NOMO-1 treated with dmso at 0.1 percent for 144 hours (cell line): ENCODE measurements at regions not wholly inside any gene's neighbourhood (a gene's known extent, or its start where the extent isn't known, plus 50 kb on each side); places are given as distances from the start of the nearest gene placed in this dataset.

Source experiments
- DNase-seq: peaks from one replicate; lab custom pipeline; 2025; ENCODE audit not compliant: unreplicated experiment; lab: John Stamatoyannopoulos, UW

DNA sequence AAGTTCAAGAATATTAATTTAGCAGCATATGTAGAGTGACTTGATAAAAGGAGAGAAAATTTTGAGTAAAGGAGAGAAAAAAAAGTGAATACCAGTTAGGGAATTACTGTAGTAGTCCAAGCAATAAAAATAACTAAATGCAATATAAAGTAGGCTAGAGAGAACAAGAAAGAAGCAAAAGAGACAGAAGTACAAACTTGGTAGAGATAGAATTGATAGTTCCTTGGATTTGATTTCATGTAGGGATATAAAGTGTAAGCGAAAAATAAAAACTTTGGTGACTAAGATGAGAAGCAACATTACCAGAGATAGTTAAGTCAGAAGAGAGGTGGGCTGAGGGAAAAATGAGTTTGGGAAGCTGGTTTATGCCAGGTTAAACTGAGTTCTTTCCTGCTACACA, 252.4 kb downstream of the SEC23A start:
- DNase-seq, result no peak

DNA sequence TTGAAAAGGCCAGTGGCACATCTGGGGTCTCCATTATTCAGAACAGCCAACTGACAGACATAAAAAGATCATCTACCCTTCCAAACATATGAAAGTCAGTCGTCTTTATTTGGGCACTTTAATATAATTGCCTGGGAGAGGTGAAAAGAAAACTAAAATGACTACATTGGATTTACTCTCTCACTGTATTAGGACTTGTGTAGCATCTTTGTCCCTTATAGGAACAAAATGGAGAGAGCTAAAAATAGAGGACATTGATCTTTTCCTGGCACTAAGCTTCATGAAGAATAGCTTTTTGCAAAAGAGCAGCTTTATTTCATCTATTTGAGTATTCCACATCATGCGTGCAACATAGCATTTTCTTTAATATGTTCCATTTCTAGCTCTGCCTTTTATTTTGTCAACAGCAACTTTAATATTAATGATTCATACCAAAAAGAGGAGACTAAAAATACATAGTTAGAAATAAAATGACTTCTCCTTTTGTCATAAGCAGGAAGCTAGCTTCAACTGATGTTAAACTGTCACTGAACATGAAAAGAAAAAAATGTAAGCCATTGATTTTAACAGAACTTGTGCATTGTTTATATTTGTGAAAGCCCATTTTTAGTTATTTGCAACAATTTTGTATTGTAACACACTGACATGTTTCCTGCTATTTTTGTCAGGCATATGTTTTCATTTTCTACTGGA, 254.6 kb downstream of the SEC23A start:
- no peak for DNase-seq

DNA sequence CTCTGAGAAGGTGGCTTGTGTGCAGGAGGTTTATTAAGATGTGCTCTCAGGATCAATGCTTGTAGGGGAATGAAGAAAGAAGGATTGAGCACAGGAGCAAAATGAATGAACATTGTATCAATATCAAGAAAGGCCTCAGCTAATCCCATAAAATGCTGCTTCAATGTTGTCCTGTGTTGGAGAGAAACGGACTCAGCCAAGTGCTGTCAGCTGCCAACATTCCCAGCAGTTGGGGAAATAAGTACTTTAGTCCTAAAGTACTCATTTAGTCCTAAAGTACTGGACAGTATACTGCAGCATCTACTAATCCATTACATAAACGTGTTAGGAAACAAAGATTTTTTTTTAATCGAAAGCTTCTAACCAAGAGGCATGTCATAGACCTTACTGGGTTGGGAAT, 255.9 kb downstream of the SEC23A start:
- no peak for DNase-seq

DNA sequence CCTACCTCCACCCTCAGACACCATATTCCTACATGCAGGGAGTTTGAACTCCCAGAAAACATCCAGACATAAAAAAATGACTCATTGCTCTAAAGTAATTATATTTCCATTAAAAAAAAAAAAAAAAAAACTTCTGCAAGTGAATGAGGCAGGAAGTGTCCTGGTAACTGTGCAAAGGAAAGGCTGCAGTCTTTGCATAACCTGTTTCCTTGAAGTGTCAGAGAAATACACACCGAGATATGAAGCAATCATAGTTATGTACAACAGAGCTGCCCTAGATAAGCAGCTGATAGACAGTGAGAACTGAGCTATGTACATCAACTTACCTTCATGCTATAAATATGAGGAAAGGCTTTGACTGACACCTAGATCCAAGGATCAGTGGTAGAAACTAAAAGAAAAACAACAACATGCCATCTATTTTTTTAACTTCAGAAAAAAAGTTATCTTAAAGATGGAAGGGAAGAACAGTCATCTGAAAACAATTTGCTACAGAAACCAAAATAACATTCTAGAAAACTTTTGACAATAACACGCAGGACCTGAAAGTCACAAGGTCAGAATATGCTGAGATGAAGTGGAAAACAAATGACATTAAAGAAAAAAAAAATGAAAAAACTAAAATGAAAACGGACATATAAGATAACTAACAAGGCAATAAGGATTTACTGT, 263.2 kb downstream of the SEC23A start:
- DNase-seq, result no peak

DNA sequence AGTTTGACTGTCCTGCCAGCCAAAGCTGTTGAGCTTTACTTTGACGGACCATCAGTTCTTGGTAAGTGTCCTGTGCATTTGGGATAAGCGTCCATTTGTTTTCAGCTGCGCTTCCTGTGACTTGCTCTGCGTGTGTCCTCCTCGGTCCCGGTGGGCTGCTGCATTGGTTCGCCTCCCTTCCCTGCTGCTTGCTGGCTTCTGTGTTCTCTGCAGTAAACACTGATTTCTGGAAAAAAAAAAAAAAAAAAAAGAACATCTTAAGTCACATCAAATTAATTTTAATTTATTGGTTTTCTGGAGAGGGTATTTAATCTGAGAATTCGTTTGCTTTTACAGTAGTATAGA, 264.1 kb downstream of the SEC23A start:
- DNase-seq, result no peak

DNA sequence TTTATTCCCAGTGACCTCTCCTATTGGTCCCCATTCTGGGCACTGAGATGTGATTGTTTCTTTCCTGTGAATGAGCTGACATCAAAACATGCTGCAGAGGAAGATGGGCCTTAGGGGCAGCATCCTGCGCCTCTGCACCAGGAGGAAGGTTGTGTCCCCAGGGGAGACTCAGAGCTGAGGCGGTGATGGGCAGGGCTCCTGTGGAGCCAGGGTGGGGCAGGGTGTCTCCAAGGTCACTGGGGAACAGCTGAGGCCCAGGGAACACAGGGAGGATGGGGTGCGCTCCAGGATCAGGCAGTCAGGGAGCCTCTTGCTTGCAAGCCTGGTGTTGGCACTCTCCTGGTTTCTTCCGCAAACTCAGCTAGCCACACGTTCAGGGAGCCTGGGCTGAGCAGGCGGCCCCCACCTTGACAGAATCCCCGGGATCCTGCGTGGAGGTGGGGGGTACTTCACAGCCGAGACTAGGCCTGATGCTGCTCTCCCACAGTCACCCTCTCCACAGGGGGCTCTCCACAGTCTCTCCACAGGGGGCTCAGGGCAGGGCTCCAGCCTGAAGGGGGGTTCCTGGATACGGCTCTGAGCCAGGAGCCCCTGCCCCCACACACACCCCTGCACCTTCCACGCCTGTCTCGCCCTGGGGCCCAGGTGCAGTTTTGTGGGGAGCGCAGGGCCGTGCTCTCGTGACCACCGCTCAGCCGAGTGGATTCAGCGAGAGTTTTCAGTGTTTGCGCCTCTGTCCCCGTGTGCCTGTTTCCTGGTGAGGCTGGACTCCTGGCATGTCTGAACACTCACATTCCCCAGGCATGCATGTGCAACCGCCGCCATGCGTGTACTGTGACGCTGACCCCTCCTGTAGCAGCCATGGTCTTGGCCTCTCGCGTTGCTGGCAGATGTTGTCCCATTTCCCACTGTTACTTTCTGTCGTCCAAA, 264.7 kb downstream of the SEC23A start:
- DNase-seq, result no peak

DNA sequence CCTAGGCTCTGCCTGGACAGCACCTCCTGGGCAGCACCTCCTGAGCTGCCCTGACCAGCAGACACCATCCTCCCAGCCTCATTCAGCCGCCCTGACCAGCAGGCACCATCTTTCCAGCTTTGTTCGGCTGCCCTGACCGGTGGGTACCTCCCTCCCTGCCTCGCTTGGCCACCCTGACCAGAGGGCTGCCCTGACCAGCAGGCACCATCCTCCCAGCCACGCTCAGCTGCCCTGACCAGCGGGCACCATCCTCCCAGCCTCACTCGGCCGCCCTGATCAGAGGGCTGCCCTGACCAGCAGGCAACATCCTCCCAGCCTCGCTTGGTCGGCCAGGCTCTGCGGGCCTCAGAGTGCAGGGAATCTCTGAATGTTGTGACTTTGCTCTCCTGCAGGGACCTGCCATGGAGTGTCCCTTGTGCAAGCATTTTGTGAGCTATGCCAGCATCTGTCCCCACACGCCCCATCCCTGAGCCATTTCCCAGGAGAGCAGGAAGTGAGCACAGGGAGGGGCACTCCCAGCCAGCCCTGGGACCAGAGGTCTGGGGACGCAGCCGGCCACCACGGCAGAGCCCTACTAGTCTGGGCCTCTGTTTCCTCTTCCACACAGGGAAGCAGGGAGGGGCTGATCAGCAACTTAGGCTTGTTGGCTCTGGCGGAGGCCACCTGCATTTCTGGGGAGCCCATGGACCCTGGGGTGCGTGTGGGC, 265.5 kb downstream of the SEC23A start:
- DNase-seq, result no peak

DNA sequence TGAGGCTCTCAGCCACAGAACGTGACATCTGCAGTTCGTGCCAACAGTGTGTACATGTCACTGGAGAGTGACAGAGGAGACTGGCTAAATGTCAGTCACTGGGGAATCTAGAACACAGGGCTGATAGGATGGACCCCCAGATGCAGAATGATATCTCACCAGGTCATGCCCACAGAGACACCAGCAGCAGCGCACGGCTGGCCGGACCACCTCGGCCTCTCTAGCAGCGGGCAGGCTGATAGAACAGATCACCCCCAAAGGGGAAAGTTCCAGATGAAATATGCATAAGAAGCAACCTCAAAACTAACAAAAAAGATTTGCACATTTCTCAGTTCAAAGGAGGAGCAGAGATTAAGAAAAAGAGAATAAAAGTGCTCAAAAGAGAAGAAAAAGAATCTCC, 266.5 kb downstream of the SEC23A start:
- no peak for DNase-seq

DNA sequence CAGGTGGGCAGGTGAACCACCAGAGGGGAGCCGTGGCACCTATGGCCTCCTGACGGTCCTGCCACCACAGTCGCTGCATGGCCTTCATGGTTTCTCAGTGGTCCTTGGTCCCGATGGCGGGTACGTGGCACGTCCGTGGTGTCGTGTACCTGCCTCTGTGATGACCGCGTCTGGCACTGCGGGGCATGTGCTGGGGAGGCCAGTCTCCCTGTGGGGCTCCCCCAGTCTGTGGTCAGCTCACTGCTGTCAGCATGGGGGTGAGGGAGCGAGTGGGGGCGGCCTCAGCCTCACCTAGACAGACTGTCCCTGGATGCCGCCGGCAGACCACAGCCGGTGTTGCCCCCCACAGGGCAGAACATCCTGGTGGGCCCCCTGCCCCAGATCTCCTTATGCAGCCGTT, 267.2 kb downstream of the SEC23A start:
- no peak for DNase-seq

DNA sequence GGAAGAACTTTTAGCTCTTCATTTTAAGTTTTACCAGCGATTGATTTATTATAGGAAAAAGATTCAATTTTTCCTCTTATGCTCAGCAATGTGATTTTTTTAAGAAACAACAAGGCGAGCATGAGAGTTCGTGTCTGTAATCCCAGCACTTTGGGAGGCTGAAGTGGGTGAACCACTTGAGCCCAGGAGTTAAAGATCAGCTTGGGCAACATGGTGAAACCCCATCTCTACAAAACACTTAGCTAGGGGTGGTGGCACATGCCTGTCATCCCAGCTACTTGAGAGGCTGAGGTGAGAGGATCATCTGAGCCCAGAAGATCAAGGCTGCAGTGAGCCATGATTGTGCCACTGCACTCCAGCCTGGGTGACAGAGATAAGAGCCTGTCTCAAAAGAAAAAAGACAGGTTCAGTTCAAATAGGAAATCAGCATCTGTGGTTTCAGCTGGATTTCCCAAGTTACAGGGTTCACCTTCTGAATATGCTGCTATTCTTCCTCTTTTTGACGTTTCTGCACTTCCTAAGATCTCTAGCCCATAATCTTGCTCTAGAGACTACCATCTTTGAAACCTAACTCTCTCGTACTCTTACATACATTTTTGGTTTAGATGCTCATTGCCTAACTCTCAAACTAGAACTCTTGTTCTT, 274.7 kb downstream of the SEC23A start:
- peak; percentile 15 for DNase-seq

DNA sequence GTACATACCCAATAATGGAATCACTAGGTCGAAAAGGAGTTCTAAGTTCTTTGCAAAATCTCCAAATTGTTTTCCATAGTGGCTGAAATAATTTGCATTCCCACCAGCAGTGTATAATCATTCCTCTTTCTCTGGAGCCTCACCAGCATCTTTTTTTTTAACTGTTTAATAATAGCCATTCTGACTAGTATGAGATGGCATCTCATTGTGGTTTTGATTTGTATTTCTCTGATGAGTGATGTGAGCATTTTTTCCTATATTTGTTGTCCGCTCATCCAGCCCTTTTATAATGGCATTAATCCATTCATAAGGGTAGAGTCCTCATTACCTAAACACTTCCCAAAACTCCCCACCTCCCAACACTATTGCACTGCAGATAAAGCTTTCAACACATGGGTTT, 278.3 kb downstream of the SEC23A start:
- DNase-seq, result no peak

DNA sequence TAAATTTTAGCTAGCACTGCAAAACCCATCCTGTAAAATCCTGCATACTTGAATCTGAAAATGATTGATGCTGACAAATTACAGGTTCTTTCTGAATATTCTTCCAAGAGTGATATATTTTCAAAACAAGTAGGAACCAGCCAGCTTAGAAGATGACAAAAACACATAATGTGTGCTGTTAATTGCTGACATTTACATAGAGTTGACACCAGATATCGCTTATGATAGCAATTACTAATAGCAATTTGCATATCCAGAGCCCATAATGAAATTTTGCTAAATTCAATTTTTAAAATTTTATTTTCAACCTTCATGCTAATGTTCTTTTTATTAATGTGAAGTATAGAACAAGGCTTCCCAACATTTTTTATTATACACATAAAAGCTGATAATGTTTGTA, 284.5 kb downstream of the SEC23A start:
- DNase-seq, result no peak

DNA sequence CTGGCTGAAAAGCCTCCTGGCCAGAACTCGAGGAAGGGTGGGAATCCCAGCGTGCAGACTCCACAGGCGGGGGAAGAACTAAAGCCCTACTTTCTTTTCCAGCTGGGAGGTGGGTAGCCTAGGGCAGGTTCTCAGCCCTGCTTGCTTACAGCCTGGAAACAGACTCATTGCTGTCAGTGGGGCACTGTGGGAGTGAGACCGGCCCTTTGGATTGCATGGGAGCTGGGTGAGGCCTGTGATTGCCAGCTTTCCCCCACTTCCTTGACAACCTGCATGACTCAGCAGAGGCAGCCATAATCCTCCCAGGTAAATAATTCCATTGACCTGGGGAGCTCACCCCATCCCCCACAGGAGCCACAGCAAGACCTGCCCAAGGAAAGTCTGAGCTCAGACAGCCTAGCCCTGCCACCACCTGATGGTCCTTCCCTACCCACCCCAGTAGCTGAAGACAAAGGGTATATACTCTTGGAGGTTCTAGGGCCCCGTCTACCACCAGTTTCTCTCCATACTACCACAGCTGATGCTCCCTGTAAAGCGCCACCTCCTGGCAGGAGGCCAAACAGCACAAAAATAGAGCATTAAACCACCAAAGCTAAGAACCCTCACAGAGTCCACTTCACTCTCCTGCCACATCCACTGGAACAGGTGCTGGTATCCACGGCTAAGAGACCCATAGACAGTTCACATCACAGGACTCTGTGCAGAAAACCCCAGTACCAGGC, 294.1 kb downstream of the SEC23A start:
- no peak for DNase-seq

DNA sequence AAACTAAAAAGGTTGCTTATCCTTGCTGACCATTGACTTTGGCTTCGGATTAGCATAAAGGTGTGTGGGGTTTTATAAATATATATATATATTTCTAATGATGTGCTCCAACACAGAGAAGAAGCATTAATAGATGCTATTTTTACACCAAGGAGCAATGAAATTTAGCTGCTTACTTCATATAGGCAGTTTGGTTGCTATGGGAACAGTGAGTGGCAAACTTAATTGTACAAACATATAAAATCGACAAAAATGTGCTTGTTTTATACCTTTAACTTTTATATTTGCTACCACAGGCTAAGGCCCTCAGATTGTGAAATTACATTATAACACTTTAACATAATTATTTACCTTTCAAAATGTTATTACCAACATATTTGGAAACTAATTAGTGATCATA, 303.4 kb downstream of the SEC23A start:
- no peak for DNase-seq

DNA sequence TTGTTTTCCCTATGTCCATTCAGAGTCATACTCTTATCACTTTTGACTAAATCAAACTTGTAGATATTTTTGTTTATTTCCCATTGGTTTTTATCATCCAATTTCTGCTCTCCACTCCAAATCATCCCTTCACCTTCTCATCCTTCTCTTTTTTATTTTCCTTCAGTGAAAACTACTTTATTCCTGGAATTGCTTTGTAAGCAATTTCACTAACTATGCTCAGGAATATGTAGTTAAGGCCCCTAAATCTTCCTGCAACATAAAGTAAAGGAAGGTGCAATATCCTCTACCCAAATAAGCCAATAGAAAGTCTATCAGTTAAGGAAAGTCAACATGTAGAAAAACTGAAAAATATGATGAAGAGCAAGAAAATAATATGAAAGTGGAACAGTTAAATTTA, 308.4 kb downstream of the SEC23A start:
- no peak for DNase-seq

DNA sequence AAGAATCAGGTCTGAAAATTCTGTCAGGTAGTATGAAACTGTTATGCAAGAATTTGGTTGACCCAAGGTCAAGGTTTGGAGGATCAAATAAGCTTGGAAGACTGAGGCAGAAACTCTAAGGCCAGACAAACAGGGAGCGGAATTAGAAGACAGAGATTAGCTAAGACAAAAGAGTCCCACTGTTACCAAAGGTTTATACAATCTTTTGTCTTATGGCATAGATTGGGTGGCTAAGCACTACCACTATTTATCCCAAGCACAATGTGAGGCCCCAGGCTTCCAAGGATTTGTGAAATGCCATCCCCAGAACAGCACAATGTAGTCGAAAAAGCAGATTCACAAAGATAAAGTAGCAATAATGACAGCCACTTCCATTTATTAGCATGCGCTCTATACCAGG, 311.2 kb downstream of the SEC23A start:
- DNase-seq, result no peak

DNA sequence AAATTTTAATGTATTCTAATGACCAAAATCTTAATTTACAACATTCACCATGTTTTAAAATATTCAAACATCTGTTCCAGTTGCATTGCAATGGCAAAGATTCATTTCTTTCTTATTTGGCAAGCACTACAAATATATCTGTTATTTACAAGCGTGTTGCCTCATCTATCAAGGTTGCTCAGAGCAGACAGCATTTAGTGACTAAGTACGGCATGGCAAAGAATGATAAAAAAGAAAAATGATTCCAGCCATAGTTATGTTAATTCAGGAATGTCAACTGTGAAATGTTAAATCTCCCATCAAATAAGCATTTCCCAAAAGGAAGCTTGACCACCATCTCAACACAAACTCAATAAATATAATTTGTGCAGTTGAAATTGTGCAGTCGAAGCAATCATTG, 312.1 kb downstream of the SEC23A start:
- DNase-seq, result no peak

DNA sequence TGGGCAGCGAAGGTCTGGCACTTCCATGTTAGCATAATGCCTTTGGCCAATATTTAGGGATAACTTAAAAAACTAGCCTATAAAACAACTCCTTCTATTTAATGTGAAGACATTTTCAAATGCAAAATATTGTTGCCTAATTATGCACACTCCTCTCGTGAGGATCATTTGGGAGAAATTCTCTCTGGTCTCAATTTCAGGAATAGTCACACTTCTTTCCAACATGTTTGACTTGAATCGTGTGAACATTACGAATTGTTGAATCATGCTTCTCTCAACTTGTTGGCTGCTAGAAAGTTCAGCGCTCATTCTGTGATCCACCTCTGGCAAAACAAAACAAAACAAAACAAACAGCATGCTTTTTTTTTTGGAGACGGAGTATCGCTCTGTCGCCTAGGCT, 313.2 kb downstream of the SEC23A start:
- no peak for DNase-seq

DNA sequence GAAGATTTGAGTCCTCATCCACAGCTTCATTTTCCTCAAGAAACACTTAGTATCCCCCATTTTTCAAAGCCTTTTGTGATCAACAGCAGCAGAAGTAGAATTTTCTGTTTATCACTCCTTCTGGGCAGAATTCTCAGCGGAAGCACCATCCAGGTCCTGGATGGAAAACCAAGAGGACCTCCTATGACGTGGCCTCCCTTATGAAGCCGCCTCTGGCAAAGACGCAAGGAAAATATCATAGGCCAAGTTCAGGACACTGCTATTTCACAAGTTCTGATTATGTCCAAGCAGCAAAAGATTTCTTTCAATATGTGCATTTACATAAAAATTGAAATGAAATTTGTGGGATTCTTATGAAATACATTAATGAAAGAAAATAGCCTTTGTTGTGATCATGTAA, 315.0 kb downstream of the SEC23A start:
- DNase-seq, result no peak

DNA sequence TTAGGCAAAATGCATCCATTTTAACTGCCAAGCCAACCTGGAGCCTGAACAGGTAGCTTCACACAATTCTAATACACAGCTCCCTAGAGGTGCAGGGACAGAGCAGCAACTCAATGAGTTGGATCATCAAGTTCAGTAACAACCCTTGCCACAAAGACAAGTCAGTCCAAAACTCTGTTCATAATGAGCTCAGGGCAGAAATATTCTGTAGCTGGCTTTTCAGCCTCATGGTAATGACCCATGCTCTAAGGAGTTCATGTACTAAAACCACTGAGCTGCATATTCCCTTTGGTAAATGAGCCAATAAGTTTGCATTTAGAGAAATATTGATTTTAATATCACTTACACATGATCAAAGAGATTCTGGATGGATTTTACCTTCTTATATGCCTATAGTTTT, 316.1 kb downstream of the SEC23A start:
- no peak for DNase-seq
